Esophagus muscularis mucosa (tissue), 4 donors: ENCODE measurements at regions not wholly inside any gene's neighbourhood (a gene's known extent, or its start where the extent isn't known, plus 50 kb on each side); places are given as distances from the start of the nearest gene placed in this dataset.
"Not testable (repeated sequence)": the region's sequence is repeated elsewhere in the genome, so short reads cannot be mapped to it uniquely, and the experiment has no call there.

Experiments
- DNase-seq: peaks from one replicate; pipeline ENCODE4 v3.0.0-alpha.2; 2017; ENCODE audit errors: extremely low spot score
- H3K27ac ChIP-seq, 4 donors: fragments of 200-600 bp; sonication (generic); replicated peaks in 1 of 4; 1 replicate in 3 of 4; 2 replicates in 1 of 4; pipeline ENCODE4 v1.5.1; 2016 to 2019; ENCODE audit warnings: mild to moderate bottlenecking in 1 of 4
- H3K27me3 ChIP-seq, 4 donors: fragments of 200-600 bp; sonication (generic); one replicate each; pipeline versions ENCODE4 v1.5.1 to v1.6.0; 2016 to 2019
- H3K36me3 ChIP-seq, 4 donors: fragments of 200-600 bp; sonication (generic); one replicate each; pipeline ENCODE4 v1.5.1; 2016 to 2019
- H3K4me1 ChIP-seq, 4 donors: fragments of 200-600 bp; sonication (generic); one replicate each; pipeline ENCODE4 v1.5.1; 2016 to 2019
- H3K4me3 ChIP-seq, 4 donors: fragments of 200-600 bp; sonication (generic); 1 replicate in 2 of 4; 2 replicates in 2 of 4; pipeline ENCODE4 v1.5.1; 2016 to 2019; ENCODE audit warnings: mild to moderate bottlenecking in 4 of 4, moderate library complexity in 1 of 4
- H3K9me3 ChIP-seq, 4 donors: fragments of 200-600 bp; sonication (generic); 1 replicate in 3 of 4; 2 replicates in 1 of 4; pipeline ENCODE4 v1.5.1; 2016 to 2019
- EP300 ChIP-seq: sonication (generic); formaldehyde crosslinking; IDR thresholded peaks from one replicate; pipeline ENCODE4 v1.6.1; 2017; ENCODE audit warnings: antibody characterized with exemption
- POLR2A ChIP-seq: fragments of 450-650 bp; IDR thresholded peaks from one replicate; pipeline ENCODE4 v1.6.1; 2017; ENCODE audit warnings: antibody characterized with exemption, moderate library complexity, mild to moderate bottlenecking, low read depth
- POLR2AphosphoS5 ChIP-seq, 2 donors: sonication (generic); formaldehyde crosslinking; IDR thresholded peaks; one replicate each; pipeline ENCODE4 v1.6.1; 2017; ENCODE audit warnings: antibody characterized with exemption in 2 of 2
- whole genome bisulfite sequencing: methylation state at CpG from one replicate; pipeline ENCODE4 v1.1.5; 2018; 5-methylcytosine and 5-hydroxymethylcytosine counted together
- intact Hi-C: fragments of 100-400 bp; cut with DNase I; formaldehyde crosslinking; loops from one replicate; pipeline ENCODE4 v1.15.1; 2023
- TF ChIP-seq, protein P1 (sequence below), 3 experiments: fragments of 200-600 bp in 2 of 3; fragments of 450-650 bp in 1 of 3; sonication (generic) in 2 of 3; IDR thresholded peaks; one replicate each; pipeline ENCODE4 v1.5.1; 2017 to 2019; ENCODE audit warnings: antibody characterized with exemption in 3 of 3, mild to moderate bottlenecking in 2 of 3, moderate library complexity in 1 of 3

DNA sequence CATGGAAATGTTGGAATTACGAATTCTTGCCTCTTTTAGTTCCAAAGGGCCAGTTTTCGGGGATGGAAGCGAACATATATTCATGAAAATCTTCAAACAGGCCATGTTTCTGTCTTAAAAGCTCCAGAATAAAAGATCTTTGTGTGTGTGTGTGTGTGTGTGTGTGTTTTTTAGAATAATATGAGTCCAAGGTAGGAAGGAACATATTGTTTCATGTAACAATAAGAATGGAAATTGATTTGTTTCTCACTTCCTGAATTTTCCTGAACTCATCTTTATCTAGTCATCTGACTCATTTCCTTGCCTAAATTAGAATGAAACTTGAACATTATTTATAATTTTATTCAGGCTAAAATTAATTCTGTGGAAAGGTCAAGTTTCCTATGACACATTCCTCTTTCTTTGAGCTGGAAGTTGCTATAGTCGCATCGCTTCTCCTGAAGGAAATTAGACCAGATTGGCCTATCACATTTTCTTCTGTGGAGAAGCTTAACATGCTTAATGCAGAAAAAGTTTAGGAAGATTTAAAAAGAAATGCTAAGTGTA is 805.1 kb upstream of the ADAMTS5 start:
- no peak for DNase-seq
- no peak overlapping the region for H3K27ac ChIP-seq
- intact Hi-C loops: no loop called here
- no peaks in the 10 kb centered on the region for H3K9me3 ChIP-seq
- no peaks in the 10 kb centered on the region for H3K36me3 ChIP-seq
- TF ChIP-seq, protein P1, sequence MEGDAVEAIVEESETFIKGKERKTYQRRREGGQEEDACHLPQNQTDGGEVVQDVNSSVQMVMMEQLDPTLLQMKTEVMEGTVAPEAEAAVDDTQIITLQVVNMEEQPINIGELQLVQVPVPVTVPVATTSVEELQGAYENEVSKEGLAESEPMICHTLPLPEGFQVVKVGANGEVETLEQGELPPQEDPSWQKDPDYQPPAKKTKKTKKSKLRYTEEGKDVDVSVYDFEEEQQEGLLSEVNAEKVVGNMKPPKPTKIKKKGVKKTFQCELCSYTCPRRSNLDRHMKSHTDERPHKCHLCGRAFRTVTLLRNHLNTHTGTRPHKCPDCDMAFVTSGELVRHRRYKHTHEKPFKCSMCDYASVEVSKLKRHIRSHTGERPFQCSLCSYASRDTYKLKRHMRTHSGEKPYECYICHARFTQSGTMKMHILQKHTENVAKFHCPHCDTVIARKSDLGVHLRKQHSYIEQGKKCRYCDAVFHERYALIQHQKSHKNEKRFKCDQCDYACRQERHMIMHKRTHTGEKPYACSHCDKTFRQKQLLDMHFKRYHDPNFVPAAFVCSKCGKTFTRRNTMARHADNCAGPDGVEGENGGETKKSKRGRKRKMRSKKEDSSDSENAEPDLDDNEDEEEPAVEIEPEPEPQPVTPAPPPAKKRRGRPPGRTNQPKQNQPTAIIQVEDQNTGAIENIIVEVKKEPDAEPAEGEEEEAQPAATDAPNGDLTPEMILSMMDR (IDR thresholded peaks at IDR 0.05): no peak
- no peak for TF ChIP-seq POLR2AphosphoS5 (IDR thresholded peaks at IDR 0.05)
- no peak for TF ChIP-seq POLR2A
- TF ChIP-seq EP300: no peak
- peaks cover 6 to 19% (median 12%) of the 10 kb centered on the region in 4 donors for H3K4me1 ChIP-seq
- H3K4me3 ChIP-seq: no peak overlapping the region
- no peaks in the 10 kb centered on the region for H3K27me3 ChIP-seq
- WGBS: 83% methylated on average over 5 of the region's 5 CpGs

DNA sequence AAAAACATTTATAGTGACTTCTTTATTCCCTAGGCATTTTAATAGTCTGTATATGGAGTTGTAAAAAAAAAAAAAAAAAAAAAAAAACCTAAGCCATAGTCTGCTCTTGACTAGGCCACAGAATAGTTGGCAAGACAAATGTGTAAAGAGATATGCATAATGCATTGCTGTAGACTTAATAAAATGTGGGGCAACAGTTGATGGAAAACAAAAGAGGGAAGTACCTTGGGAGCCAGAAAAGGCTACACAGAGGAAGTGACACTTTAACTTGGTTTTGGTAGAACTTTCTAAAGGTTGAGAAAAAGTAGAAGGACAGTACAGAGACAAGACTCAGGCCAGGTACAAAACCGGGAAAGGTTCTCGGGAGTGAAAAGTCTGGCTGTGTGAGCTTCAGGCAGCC is 802.9 kb upstream of the ADAMTS5 start:
- TF ChIP-seq POLR2AphosphoS5 (IDR thresholded peaks at IDR 0.05) (no peak), EP300 (no peak), POLR2A (no peak)
- TF ChIP-seq, protein P1 (IDR thresholded peaks at IDR 0.05): no peak
- WGBS: 85% methylated on average over 2 of the region's 2 CpGs
- DNase-seq: no peak

DNA sequence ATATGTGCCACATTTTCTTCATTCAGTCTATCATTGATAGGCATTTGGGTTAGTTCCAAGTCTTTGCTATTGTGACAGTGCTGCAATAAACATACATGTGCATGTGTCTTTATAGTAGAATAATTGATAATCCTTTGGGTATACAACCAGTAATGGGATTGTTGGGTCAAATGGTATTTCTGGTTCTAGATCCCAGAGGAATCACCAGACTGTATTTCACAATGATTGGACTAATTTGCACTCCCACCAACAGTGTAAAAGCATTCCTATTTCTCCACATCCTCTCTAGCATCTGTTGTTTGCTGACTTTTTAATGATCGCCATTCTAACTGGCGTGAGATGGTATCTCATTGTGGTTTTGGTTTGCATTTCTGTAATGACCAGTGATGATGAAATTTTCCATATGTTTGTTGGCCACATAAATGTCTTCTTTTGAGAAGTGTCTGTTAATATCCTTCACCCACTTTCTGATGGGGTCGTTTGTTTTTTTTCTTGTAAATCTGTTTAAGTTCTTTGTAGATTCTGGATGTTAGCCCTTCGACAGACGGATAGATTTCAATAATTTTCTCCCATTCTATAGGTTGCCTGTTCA is 801.3 kb upstream of the ADAMTS5 start:
- H3K27ac ChIP-seq, DNase-seq, intact Hi-C loops, H3K27me3 ChIP-seq, H3K9me3 ChIP-seq, H3K4me3 ChIP-seq, H3K36me3 ChIP-seq: not testable (repeated sequence)
- H3K4me1 ChIP-seq: peaks cover 6 to 15% (median 9%) of the 10 kb centered on the region in 4 donors
- WGBS: 94% methylated on average over 5 of the region's 5 CpGs

More for the DNA sequence above, 802.9 kb upstream of the ADAMTS5 start:
- Histone ChIP-seq H3K9me3 (no peaks in the 10 kb centered on the region), H3K36me3 (no peaks in the 10 kb centered on the region), H3K4me3 (no peak overlapping the region), H3K4me1 (peaks cover 6 to 19% (median 9%) of the 10 kb centered on the region in 4 donors), H3K27ac (no peak overlapping the region), H3K27me3 (no peaks in the 10 kb centered on the region)
- intact Hi-C loops: no loop called here

- H3K27ac ChIP-seq: no peak overlapping the region
- no peak for DNase-seq
- H3K36me3 ChIP-seq: no peaks in the 10 kb centered on the region
- whole genome bisulfite sequencing: 94% methylated on average over 1 of the region's 1 CpG
- TF ChIP-seq POLR2AphosphoS5 (IDR thresholded peaks at IDR 0.05) (no peak), EP300 (no peak), POLR2A (no peak)
- TF ChIP-seq, protein P1 (IDR thresholded peaks at IDR 0.05): no peak
- H3K4me3 ChIP-seq: no peak overlapping the region
- peaks cover 3 to 12% (median 10%) of the 10 kb centered on the region in 4 donors for H3K4me1 ChIP-seq
- no peaks in the 10 kb centered on the region for H3K9me3 ChIP-seq
- no peaks in the 10 kb centered on the region for H3K27me3 ChIP-seq
- intact Hi-C loops: no loop called here
These were observed 797.2 kb upstream of the ADAMTS5 start for GRCh38 chr21:27764056-27764455.

GRCh38 chr21:27761623-27762022 is 794.7 kb upstream of the ADAMTS5 start:
- intact Hi-C loops: no loop called here

More at GRCh38 chr21:27761623-27762022, 794.7 kb upstream of the ADAMTS5 start:
- Histone ChIP-seq H3K27ac (no peak overlapping the region), H3K27me3 (no peaks in the 10 kb centered on the region), H3K9me3 (no peaks in the 10 kb centered on the region), H3K36me3 (no peaks in the 10 kb centered on the region), H3K4me3 (no peak overlapping the region), H3K4me1 (peaks cover 3 to 12% (median 10%) of the 10 kb centered on the region in 4 donors)
- no peak for DNase-seq
- TF ChIP-seq POLR2A: no peak
- no peak for TF ChIP-seq EP300
- no peak for TF ChIP-seq POLR2AphosphoS5 (IDR thresholded peaks at IDR 0.05)
- TF ChIP-seq, protein P1 (IDR thresholded peaks at IDR 0.05): no peak
- 13% methylated on average over 1 of the region's 1 CpG for WGBS
